Smooth muscle cell (in vitro differentiated cells): ENCODE measurements at regions not wholly inside any gene's neighbourhood (a gene's known extent, or its start where the extent isn't known, plus 50 kb on each side); places are given as distances from the start of the nearest gene placed in this dataset.

Experiments
- DNase-seq: peaks from one replicate; lab custom pipeline; 2025; ENCODE audit not compliant: unreplicated experiment; lab: John Stamatoyannopoulos, UW
- H2AFZ ChIP-seq: fragments of 200-600 bp; sonication (generic); 2 replicates; pipeline ENCODE4 v1.6.0; 2016; ENCODE audit warnings: antibody characterized with exemption, low read depth, mild to moderate bottlenecking
- H3F3A ChIP-seq: fragments of 200-600 bp; sonication (generic); 2 replicates; pipeline ENCODE4 v1.6.0; 2017; ENCODE audit warnings: antibody characterized with exemption, low read depth
- H3K27ac ChIP-seq: fragments of 200-600 bp; sonication (generic); 2 replicates; pipeline ENCODE4 v1.5.1; 2016; ENCODE audit warnings: low read depth, mild to moderate bottlenecking
- H3K27me3 ChIP-seq: fragments of 200-600 bp; sonication (generic); 2 replicates; pipeline ENCODE4 v1.6.1; 2016; ENCODE audit warnings: low read depth, mild to moderate bottlenecking
- H3K36me3 ChIP-seq: fragments of 200-600 bp; sonication (generic); 2 replicates; pipeline ENCODE4 v1.5.1; 2016; ENCODE audit warnings: low read depth
- H3K4me1 ChIP-seq: fragments of 200-600 bp; sonication (generic); 2 replicates; pipeline ENCODE4 v1.5.1; 2016; ENCODE audit warnings: low read depth
- H3K4me2 ChIP-seq: fragments of 200-600 bp; sonication (generic); 2 replicates; pipeline ENCODE4 v1.6.0; 2016; ENCODE audit warnings: mild to moderate bottlenecking
- H3K4me3 ChIP-seq: fragments of 200-600 bp; sonication (generic); 2 replicates; pipeline ENCODE4 v1.5.1; 2016; ENCODE audit warnings: mild to moderate bottlenecking
- H3K79me2 ChIP-seq: fragments of 200-600 bp; sonication (generic); 2 replicates; pipeline ENCODE4 v1.6.0; 2016; ENCODE audit warnings: low read depth, mild to moderate bottlenecking
- H3K9ac ChIP-seq: fragments of 200-600 bp; sonication (generic); 2 replicates; pipeline ENCODE4 v1.6.0; 2016; ENCODE audit warnings: low read depth
- H3K9me3 ChIP-seq: fragments of 200-600 bp; sonication (generic); replicated peaks from 2 replicates; pipeline ENCODE4 v1.5.1; 2016; ENCODE audit warnings: low read depth
- H4K20me1 ChIP-seq: fragments of 200-600 bp; sonication (generic); 2 replicates; pipeline ENCODE4 v1.6.0; 2016; ENCODE audit warnings: low read depth
- CTCF ChIP-seq: fragments of 200-600 bp; sonication (generic); IDR thresholded peaks from 2 replicates; pipeline ENCODE4 v1.5.1; 2017; ENCODE audit warnings: borderline replicate concordance, mild to moderate bottlenecking, antibody characterized with exemption; ENCODE audit not compliant: insufficient read depth, poor library complexity, severe bottlenecking
- WGBS: methylation state at CpG from one replicate; pipeline ENCODE4 v1.1.7; 2016; ENCODE audit warnings: low lambda C conversion rate; 5-methylcytosine and 5-hydroxymethylcytosine counted together

GRCh38 chr7:140237390-140237789 is 60.6 kb upstream of the KDM7A start:
- Histone ChIP-seq H3K36me3 (no peaks in the 10 kb centered on the region), H3K9ac (no peak overlapping the region), H3F3A (no peaks in the 10 kb centered on the region), H3K27ac (no peak overlapping the region), H3K79me2 (no peaks in the 10 kb centered on the region), H3K4me1 (no peaks in the 10 kb centered on the region), H2AFZ (no peak overlapping the region), H3K4me2 (no peak overlapping the region), H3K27me3 (no peaks in the 10 kb centered on the region), H4K20me1 (no peaks in the 10 kb centered on the region), H3K9me3 (no peaks in the 10 kb centered on the region), H3K4me3 (no peak overlapping the region)
- TF ChIP-seq CTCF, result no peak
- WGBS, result 97% methylated on average over 4 of the region's 4 CpGs
- no peak for DNase-seq

- no peaks in the 10 kb centered on the region for H4K20me1 ChIP-seq
- no peak overlapping the region for H3K4me3 ChIP-seq
- DNase-seq, result no peak
- no peaks in the 10 kb centered on the region for H3K4me1 ChIP-seq
- no peaks in the 10 kb centered on the region for H3F3A ChIP-seq
- no peaks in the 10 kb centered on the region for H3K79me2 ChIP-seq
- WGBS, result 97% methylated on average over 6 of the region's 6 CpGs
- H3K36me3 ChIP-seq, result no peaks in the 10 kb centered on the region
- H3K4me2 ChIP-seq, result no peak overlapping the region
- H3K9ac ChIP-seq, result no peak overlapping the region
- no peak for TF ChIP-seq CTCF
- H3K27me3 ChIP-seq, result no peaks in the 10 kb centered on the region
- no peak overlapping the region for H2AFZ ChIP-seq
- H3K27ac ChIP-seq, result no peak overlapping the region
- H3K9me3 ChIP-seq, result no peaks in the 10 kb centered on the region
Observed at GRCh38 chr7:140236626-140237025, 59.8 kb upstream of the KDM7A start.

- no peaks in the 10 kb centered on the region for H3F3A ChIP-seq
- WGBS, result 55% methylated on average over 5 of the region's 5 CpGs
- H3K27me3 ChIP-seq, result peaks cover 4% of the 10 kb centered on the region
Observed at GRCh38 chr7:140235114-140235513, 58.3 kb upstream of the KDM7A start.

More at GRCh38 chr7:140235114-140235513, 58.3 kb upstream of the KDM7A start:
- H3K36me3 ChIP-seq, result no peaks in the 10 kb centered on the region
- no peak overlapping the region for H2AFZ ChIP-seq
- no peaks in the 10 kb centered on the region for H3K9me3 ChIP-seq
- H3K4me3 ChIP-seq, result no peak overlapping the region
- no peak for DNase-seq
- no peaks in the 10 kb centered on the region for H4K20me1 ChIP-seq
- no peaks in the 10 kb centered on the region for H3K4me1 ChIP-seq
- no peak for TF ChIP-seq CTCF
- no peak overlapping the region for H3K9ac ChIP-seq
- no peak overlapping the region for H3K4me2 ChIP-seq
- H3K27ac ChIP-seq, result no peak overlapping the region
- no peaks in the 10 kb centered on the region for H3K79me2 ChIP-seq
